ENCODE measurements at regions not wholly inside any gene's neighbourhood (a gene's known extent, or its start where the extent isn't known, plus 50 kb on each side); places are given as distances from the start of the nearest gene placed in this dataset.

DNA sequence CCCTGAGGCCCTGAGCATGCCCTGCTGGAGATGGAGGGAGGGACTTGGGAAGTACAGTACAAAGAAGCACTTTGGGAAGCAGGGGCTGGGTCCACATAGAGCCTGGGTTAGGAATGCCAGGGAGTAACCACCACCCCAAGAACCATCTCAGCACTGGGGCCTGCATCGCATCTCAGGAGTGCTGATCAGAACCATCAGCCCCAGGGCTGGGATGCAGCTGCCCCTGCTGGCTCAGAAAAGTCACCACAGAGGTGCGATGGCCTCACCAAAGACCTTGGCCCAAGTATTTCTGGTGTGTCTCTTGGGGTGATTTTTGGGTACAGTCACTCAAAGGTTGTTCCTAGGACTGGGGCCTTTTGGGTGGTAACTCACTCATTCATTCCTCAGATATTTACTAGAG lies 236.8 kb upstream of the MVB12B start:
- DNase-seq (ENCODE audit: low spot score), result no peak

DNA sequence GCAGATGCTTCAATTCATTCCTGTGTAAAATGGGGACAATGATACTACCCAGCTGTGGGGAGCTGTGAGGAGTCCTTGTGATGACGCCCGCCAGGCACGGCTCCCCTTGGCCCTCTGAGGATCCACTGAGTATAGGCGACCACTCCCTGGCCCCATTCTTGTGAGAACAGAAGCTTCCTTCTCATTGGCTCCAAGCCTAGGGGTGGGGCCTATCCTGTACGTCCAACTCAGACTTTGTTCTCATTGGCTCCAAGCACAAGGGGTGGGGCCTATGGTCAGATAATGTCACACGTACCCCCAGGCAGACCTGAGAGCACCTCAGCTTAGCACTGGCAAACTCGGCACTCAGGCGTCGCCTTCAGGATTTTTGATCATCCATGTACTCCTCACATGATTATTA lies 232.9 kb upstream of the MVB12B start:
- no peak for DNase-seq (ENCODE audit: low spot score)

DNA sequence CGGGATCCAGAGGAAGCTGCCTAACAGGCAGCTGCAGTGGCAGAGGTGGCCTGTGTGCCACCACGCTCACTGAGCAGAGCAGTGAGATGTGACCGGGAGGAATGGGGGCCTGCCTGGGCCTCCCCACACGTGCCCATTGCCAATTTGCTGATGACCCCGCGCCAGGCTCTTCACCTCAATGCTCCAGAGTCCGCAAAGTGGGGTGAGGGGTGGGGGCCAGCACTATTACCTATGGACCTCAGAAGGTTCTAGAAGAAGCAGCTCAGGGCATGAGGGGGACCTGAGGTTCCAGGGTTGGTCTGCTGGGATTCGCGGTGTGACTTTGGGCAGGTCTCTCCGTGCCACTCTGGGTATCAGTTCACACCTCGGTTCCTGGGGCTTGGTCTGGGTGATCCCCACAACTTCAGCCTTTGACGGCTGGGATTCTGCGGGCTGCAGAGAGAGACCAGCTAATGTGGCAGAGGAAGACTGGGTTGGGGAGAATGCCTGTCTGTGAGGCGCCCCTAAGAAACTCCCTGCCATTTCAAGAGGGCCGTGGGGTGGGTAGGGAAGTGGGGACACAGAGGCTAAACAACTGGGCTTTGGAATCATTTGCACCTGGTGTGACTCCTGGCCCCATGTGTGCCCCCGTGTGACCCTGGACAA lies 231.0 kb upstream of the MVB12B start:
- no peak for DNase-seq (ENCODE audit: low spot score)

DNA sequence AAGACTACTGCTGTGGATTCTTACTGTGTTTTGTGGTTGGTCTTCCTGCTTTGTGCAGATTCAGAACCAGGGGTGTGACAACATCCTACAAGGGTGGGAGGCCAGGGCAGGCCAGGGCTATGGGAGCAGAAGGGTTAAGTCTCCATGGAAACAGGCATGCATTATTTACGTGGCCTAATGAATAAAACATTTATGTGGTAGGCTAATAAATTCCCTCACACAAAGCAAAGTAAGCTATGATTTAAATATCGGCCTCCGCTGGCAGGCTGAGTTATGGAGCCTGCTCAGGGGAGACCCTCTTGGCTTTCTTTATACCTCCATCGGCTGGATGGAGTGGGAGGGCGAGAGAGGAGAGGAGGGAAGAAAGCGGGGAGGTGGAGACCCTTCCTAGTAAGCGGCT lies 230.3 kb upstream of the MVB12B start:
- DNase-seq (ENCODE audit: low spot score), result no peak

DNA sequence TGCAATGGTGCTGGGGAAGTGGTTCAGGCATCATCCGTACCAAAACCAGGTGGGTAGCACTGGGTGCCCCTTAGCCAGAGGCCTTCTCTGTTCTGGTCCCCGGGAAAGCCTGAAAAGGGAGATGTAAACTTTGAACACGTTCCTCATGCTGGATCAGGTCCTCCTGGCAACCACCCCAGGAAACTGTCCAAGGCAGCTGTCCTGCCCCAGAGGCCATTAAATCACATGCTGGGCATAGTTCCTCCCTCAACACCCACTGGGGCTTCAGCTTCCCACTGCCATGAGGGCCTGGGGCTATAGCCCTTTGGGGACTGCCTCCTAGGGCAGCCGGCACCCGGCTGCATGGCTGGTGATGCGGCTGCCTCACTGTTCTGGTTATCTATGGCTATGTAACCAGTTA lies 228.9 kb upstream of the MVB12B start:
- DNase-seq (ENCODE audit: low spot score), result no peak

DNA sequence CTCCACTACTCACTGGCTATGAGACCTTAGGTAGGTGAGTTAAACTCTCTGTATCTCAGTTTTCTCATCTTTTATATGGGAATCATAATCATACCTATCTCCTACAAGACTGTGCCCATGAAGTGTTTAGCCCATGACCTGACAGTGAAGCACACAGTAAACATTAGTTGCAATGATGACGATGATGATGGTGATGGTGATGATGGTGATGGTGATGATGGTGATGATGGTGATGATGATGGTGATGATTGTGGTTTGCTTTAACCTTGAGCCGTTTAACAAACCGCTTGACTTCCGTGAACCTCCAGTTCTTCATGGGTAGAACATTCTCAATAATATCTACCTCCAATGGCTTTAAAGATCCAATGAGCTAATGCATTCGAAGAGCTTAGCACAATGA lies 220.2 kb upstream of the MVB12B start:
- no peak for DNase-seq (ENCODE audit: low spot score)

DNA sequence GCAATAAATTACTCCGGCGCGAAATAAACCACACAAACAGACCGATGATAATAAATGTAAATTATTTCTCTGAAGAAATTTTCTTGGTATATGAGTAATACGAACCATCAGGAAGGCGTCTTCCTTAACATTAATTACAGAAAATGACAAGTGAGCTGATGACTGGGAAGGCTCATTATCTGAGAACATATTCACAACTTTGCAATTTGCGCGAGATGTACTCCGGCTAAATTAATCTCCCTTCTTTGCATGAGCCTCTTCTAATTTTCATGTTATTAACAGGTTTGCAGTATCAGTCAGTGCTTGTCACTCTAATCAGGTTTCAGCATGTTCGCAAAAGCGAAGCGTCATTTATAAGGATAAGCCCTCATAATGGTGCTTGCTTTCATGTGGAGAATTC lies 218.9 kb upstream of the MVB12B start:
- DNase-seq (ENCODE audit: low spot score), result no peak

DNA sequence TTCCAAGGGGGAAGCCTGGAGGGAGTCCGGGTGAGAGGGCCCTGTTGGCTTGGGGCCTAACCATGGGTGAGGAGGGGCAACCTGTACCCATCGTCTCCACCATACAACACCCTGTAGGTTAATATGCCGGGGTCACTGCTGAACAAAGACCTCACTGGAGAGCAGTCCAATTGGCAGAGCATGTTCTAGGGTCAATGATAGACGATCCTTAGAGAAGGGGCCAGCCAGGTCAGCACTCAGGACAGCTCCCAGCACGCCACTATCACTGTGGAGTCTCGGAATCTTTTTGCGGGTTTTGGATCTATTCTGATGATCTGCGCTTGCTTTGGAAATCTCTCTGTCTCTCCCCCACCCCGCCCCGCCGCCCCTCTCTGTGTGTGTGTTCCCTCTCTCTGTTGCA lies 218.4 kb upstream of the MVB12B start:
- DNase-seq (ENCODE audit: low spot score), result peak; percentile 10

DNA sequence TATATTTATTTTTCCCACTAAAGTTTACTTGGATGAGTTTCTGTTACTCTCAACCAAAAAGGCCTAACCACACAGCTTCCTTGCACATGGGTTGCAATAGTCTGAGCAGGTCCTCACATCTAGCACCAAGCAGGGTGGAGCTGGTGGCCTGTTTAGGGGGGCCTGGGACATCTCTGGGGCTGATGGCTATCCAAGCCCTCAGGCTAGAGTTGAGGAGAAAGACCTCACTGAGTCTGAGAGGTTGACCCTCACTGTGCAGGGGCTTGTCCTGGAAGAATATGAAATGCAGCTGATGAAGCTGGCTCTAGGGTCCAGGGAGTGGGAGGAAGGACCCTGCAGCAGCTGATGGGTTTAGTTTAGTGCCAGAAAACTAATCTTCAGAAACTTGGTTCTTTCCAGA lies 217.1 kb upstream of the MVB12B start:
- no peak for DNase-seq (ENCODE audit: low spot score)

DNA sequence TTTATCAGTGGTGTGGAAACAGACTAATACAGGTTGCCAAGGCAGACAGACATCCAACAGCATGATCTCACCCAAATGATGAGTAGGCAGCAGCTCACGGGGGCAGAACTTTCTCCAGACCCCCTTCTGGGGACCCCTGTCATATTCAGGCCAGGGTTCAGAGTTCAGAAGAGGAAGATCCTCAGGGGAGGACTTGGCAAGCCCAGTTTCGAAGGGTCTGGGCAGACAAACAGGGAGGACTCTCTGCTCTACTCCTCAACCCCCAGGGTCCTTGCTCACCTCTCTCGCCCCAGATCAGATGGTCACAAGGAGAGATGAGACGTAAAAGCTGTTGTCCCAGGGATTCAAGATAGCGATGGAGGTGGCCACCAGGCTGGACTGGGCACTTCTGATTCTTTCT lies 215.1 kb upstream of the MVB12B start:
- no peak for DNase-seq (ENCODE audit: low spot score)

DNA sequence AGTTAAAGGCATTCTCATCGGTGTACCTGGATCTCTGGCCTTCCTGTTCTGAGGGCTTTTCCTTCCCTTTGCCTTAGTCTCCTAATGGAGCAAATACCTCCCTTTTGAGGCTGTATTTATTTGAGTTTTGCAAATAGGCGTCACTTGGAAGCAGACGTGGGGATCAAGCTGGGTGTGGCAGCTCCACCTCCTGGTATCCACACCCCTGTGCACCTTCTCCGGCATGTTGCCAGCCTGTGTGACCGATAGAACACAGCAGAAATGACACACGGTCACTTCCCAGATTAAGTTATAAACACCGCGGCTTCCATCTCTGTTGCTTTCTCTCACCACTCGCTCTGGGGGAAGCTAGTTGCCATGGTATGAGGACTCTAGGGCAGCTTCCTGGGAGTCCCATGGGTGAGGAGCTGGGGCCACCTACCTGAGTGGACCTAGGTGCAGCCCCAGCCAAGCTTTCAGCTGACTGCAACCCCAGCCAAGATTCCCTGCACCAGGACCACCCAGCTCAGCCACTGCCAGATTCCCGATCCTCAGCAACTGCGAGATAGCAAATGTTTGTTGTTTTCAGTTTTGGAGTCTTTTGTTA lies 214.4 kb upstream of the MVB12B start:
- DNase-seq (ENCODE audit: low spot score), result no peak

DNA sequence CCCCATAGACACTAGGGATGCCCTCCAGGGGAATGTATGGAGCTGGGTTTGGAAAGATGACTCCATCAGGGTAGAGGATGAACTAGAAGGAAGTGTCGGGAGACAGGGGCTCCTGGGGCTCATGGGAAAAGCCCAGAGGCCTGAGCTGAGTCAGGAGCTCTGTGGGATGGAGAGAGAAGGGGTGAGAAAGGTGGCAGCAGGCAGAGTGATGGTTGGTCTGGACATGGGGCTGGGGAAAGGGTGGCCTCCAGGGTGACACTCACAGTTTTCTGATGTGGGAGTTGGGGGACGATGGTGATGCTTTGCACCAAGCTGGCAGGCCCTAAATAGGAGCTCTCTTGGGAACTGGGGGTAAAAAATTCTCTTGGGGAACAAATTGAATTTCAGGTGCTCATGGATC lies 213.5 kb upstream of the MVB12B start:
- DNase-seq (ENCODE audit: low spot score), result no peak

DNA sequence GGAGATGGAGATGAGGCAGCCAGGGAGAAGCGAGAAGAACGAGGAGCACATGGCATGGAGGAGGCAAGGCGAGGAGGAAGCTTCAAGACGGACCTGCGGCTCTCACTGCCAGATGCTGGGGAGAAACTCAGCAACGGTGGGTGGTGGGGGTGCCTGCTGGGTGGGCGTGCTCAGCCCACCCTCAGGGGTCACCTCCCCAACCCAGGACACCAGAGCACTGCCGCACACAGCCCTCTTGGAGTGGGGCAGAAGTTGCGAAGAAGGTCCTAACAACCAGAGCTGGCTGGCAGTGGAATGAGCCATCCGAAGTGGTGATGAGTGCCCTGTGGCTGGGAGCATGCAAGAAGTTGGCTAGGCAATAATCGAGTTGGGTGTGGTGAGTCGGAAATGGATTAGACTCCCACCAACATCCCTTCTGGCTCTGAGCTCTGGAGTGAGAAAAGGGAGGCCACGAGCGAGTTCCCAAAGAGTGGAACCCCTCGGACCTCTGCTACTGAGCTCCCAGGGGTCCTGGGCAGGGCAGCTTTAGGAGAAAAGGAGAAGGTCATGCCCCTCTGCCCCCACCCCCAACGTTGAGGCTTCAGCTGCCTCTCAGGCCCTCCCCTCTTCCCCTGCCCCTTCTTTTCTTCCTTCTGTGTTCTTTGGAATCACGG lies 212.7 kb upstream of the MVB12B start:
- DNase-seq (ENCODE audit: low spot score), result no peak

DNA sequence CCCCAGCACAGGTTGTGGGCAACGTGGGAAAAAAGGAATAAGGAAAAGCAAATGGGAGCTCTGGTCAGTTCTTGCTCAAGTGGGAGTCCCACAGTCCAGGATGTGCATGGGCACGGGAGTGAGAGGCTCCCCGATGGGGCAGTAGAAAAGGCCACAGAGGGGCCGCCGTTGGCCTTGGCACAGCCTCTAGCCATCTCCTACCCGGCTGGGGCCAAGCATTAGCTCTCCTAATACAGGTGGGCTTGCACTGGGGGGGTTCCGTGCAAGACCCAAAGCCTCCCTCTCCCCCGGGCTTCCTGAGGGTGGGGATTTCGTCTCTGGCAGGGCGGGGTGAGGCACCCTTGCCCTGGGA lies 212.2 kb upstream of the MVB12B start:
- no peak for DNase-seq (ENCODE audit: low spot score)

DNA sequence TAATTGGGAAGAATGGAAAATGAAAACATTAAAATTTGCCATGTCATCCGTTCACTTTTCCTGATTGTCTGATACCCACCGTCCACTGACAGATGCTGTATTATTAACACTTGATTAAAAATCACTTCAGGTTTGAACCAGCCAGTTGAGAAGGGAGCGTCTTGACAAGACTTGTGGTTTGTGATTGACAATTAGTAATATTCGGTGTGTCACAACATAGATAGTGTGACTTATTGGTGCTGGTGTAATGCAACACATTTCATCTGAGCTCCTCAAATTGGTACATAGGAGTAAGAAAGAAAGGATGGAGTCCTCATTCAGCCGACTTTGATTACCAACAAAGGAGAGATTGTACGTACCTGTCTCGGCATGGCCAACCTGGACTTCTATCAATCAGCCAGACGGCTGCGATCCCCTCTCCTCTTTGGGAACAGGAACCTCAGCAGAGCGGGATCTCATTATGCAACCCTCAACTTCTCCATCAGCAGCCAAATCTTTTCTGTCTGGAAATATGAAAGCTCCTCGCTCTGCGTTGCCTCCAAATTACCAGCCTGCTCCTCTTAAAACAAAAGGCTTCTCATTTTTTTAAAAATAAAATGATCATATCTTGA lies 211.7 kb upstream of the MVB12B start:
- no peak for DNase-seq (ENCODE audit: low spot score)

DNA sequence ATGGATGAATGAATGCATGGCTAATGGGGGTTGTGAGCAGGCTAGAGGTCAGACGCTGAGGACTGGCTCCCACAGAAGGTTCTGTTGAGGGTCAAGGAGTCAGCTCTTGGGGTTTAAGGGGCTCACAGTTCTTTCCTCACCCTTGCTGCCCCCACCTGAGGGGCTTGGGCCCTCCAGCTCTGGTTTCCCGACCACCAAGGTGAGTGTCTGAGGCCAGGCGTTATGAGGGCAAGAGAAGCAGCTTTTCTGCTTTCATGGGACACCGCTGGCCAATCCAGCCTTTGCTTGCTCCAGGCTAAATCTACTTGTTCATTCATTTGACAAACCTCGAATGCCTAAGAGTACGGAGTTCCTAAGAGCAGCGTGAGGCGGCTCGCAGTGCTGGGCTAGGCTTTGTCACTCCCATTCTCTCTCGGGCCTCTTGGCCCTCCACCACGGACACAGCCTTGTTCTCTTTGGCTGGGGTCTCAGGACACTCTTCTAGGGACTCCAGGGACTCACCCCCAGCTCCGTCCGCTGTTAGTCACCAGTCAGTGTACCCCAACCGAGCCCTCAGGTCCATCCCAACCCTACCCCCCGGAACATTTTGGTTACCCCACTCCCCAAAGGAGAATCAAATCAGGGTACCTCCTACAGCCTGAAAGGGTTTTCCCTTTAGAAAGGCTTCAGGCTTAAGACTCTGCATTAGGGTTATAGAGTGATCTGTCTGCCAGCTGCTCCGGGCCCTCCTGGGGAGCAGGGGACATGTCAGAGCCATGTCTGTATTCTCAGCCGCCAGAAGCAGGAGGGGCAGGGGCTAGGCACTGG lies 210.1 kb upstream of the MVB12B start:
- no peak for DNase-seq (ENCODE audit: low spot score)

DNA sequence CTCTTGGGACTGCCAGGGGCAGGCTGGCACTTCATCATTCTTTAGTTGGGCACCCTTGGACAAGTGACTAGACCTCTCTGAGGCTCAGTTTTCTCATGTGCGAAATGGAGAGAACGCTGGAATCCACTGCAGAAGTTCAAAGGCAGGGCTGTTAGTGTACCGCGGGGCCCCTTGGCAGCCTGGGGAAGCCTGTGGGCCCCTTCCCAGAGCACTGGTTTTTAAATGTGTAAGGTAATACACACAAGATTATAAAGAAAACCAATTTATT lies 209.5 kb upstream of the MVB12B start:
- no peak for DNase-seq (ENCODE audit: low spot score)

DNA sequence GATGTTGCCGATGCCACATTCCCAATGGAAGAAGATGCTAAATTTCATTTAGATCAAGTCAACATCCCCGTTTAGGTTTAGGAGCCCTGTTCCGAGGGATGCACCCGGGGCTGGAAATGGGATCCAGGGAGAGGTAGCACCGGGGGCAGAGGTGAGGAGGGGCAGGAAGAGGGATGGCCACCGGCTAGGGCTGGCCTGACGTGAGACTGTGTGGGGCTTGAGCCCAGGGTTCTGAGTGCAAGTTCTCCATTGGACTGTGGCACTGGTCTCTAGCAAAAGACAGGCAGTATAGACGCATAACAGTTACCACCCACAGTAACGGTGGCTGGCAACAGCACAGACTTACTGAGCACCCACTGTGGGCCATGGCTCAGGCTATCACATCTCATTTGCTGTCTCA lies 209.0 kb upstream of the MVB12B start:
- no peak for DNase-seq (ENCODE audit: low spot score)

DNA sequence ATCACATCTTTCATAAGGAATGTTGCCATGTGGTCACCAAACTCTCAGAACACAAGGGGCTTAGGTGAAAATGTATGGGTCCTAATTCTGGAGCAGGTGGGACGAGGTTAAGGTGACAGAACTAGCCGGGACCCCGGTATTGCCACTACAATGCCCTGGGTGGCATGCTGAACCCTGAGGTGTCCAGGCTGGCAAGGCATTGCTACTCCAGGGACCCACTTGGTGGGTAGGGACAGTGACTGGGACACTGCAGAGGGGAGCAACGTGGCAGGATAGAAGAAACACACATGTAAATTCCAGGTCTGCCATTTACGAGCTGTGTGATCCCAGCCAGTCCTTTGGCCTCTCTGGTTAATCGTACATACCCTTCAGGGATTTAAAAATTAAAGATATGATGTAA lies 206.9 kb upstream of the MVB12B start:
- DNase-seq (ENCODE audit: low spot score), result no peak

DNA sequence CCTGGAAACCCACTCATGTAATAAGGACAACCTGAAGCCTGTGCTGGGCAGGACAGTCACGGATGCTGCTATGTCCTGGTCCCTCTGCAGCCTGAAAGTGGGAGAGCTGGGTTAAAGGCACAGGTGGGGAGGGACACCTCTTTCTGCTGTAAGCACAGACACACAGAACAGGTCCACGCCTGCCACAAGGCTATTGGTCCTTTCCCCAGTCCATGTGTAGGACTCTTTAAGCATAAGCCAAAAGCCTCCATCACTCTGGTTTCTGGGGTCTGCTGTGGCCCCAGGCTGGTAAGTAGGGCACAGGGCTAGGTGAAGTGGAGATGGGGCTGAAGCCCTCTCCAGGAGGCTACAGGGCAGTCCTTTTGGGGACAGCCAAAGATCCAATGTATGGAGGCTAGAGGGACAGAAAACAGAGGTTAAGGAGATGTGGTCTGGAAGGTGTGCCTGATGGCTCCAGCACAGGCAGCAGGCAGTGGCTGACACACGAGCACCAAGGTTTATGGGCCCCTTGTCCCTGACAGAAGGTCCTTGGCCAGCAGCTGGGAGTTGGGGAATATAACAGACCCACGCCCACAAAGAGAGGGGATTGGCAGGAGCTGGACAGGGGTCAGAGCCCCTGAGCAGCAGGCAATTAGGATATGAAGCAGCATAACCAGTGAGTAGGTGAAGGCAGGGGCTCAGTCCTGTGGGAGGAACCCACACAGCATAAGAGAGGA lies 203.6 kb upstream of the MVB12B start:
- no peak for DNase-seq (ENCODE audit: low spot score)

DNA sequence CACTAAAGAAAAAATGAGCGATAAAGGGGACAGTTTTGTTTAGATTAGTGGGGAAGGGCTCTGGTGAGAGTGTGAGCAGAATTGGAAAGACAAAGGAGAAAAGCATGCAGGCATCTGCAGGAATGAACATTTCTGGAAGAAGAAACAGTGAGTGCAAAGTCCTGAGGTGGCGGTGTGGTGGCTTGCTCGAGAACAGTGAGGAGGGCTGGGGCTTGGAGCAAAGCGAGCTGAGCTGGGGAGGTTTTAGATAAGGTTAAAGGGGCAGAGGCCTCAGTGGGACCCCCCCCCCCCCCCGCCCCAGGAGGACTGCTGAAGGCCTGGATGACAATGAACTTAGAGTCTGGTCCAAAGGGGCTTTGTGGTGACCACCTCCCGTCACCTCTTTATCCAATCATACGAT lies 202.7 kb upstream of the MVB12B start:
- DNase-seq (ENCODE audit: low spot score), result no peak

DNA sequence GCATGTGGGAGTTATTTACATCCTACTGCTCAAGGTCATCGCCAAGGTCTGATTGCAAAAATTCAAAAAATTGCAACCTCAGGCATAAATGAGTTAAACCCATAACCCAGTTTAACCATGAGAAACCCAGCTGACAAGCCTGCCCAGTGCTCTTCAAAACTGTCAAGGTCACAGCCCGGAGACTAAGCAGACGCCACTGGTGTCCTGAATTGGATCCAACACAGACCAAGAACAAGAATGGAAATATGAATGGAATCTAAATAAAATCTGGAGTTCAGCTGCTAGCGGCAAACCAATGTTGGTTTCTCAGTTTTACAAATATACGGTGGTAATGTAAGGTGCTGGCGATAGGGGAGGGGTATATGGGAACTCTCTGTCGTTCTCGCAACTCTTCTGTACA lies 201.5 kb upstream of the MVB12B start:
- DNase-seq (ENCODE audit: low spot score), result peak; percentile 66

All from umbilical cord (tissue), 1 donor.